Parathyroid adenoma (tissue), 2 donors: ENCODE measurements at regions not wholly inside any gene's neighbourhood (a gene's known extent, or its start where the extent isn't known, plus 50 kb on each side); places are given as distances from the start of the nearest gene placed in this dataset.

ENCODE experiments used
- H2AFZ ChIP-seq: fragments of 300-600 bp; sonication (generic); one replicate; pipeline ENCODE4 v1.7.0; 2017; ENCODE audit warnings: antibody characterized with exemption, mild to moderate bottlenecking
- H3K27ac ChIP-seq: fragments of 300-600 bp; sonication (generic); one replicate; pipeline ENCODE4 v1.7.0; 2017
- H3K27me3 ChIP-seq: fragments of 300-600 bp; sonication (generic); one replicate; pipeline ENCODE4 v1.7.0; 2017; ENCODE audit warnings: low read length; ENCODE audit not compliant: control insufficient read depth, insufficient read depth
- H3K36me3 ChIP-seq: fragments of 300-600 bp; sonication (generic); one replicate; pipeline ENCODE4 v1.7.0; 2017; ENCODE audit warnings: low read length; ENCODE audit not compliant: control insufficient read depth, insufficient read depth
- H3K4me1 ChIP-seq: fragments of 300-600 bp; sonication (generic); one replicate; pipeline ENCODE4 v1.7.0; 2017; ENCODE audit warnings: control low read depth
- H3K4me2 ChIP-seq: fragments of 300-600 bp; sonication (generic); one replicate; pipeline ENCODE4 v1.7.0; 2017; ENCODE audit warnings: low read length
- H3K4me3 ChIP-seq: fragments of 300-600 bp; sonication (generic); one replicate; pipeline ENCODE4 v1.7.0; 2017; ENCODE audit warnings: low read depth, low read length
- H3K79me2 ChIP-seq: fragments of 300-600 bp; sonication (generic); one replicate; pipeline ENCODE4 v1.7.0; 2017; ENCODE audit warnings: control low read depth
- H3K9ac ChIP-seq: fragments of 300-600 bp; sonication (generic); one replicate; pipeline ENCODE4 v1.7.0; 2017; ENCODE audit warnings: mild to moderate bottlenecking
- H3K9me3 ChIP-seq: fragments of 300-600 bp; sonication (generic); one replicate; pipeline ENCODE4 v1.7.0; 2017; ENCODE audit warnings: low read length; ENCODE audit not compliant: control insufficient read depth
- TF ChIP-seq, protein P1 (sequence below): fragments of 300-600 bp; sonication (generic); IDR thresholded peaks from one replicate; pipeline ENCODE4 v1.7.0; 2017; ENCODE audit warnings: antibody characterized with exemption, mild to moderate bottlenecking
- donor health status: primary hyperparathyroidism.

DNA sequence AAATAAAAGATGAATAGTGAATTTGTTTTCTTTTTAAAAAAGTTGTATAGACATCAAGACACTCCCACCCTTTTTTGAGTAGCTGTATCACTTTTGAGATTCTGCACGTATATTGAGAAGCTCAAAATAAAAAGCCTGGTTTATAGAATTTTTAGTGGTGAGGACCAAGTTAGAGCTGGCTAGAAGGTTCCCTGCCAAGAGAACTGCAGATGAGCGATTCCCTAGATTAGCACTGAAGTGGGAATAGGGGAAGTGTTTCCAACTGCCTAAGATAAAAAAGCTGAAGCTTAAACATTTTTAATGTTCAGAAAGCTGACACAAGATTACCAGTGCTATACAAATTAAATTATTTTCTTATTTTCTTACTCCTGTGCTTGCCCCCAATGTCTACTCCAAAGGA, 135.7 kb upstream of the TMEM229A start:
- TF ChIP-seq, protein P1, sequence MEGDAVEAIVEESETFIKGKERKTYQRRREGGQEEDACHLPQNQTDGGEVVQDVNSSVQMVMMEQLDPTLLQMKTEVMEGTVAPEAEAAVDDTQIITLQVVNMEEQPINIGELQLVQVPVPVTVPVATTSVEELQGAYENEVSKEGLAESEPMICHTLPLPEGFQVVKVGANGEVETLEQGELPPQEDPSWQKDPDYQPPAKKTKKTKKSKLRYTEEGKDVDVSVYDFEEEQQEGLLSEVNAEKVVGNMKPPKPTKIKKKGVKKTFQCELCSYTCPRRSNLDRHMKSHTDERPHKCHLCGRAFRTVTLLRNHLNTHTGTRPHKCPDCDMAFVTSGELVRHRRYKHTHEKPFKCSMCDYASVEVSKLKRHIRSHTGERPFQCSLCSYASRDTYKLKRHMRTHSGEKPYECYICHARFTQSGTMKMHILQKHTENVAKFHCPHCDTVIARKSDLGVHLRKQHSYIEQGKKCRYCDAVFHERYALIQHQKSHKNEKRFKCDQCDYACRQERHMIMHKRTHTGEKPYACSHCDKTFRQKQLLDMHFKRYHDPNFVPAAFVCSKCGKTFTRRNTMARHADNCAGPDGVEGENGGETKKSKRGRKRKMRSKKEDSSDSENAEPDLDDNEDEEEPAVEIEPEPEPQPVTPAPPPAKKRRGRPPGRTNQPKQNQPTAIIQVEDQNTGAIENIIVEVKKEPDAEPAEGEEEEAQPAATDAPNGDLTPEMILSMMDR, result no peak
- Histone ChIP-seq H3K4me1 (no peaks in the 10 kb centered on the region), H3K27me3 (no peaks in the 10 kb centered on the region), H3K9me3 (no peaks in the 10 kb centered on the region), H3K79me2 (no peaks in the 10 kb centered on the region), H2AFZ (no peak overlapping the region), H3K27ac (no peak overlapping the region), H3K4me2 (no peak overlapping the region), H3K36me3 (no peaks in the 10 kb centered on the region), H3K9ac (no peak overlapping the region), H3K4me3 (no peak overlapping the region)

DNA sequence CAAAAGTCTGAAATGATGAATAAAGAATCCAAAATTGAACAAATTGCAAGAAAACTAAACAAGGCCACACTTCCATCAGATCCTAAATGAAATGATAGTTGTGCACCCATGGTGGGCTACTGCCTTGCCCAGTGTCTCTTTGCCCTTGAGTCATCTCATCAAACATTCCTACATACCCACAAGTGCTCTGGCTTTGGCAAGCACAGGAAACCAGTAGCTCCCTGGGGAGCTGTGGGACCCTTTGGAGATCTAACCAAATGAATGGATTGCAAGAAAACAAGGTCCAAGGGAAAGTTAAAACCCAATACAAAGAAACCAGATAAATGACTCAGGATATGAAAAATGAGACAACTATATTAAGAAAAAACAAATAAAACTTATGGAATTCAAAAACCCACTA, 129.8 kb upstream of the TMEM229A start:
- Histone ChIP-seq H3K79me2 (no peaks in the 10 kb centered on the region), H3K4me1 (no peaks in the 10 kb centered on the region), H3K4me3 (no peak overlapping the region), H3K27ac (no peak overlapping the region), H3K9ac (no peak overlapping the region), H3K9me3 (no peaks in the 10 kb centered on the region), H2AFZ (no peak overlapping the region), H3K27me3 (no peaks in the 10 kb centered on the region), H3K36me3 (no peaks in the 10 kb centered on the region), H3K4me2 (no peak overlapping the region)
- TF ChIP-seq, protein P1, result no peak

DNA sequence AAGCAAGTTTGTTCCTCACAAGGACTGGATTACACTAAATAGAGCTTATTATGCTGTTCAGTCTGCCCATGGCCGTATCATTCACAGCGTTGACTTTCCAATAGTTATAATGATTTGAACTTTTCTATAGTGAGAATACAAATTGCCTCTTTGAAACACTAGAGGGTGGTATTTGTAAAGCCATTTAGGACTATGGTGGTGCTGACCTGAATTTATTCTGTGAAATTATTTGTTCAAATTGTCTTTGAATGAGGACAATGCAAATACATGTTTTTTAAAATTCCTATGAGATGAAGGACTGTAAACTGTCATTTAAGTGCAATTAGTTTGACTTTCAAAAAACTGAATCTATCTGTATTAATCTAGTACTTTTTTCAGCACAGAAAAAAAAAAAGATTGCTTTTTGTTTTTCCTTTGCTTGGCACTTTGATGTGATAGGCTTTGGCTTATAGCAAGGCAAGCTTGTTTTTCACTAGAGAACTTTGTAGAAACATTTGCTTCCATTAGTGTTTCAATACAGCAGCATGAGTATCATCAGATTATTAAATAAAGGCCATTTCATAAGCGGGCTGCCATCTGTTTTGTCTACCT, 122.7 kb upstream of the TMEM229A start:
- Histone ChIP-seq H3K4me1 (no peaks in the 10 kb centered on the region), H3K9ac (no peak overlapping the region), H3K4me2 (no peak overlapping the region), H3K27ac (no peak overlapping the region), H3K36me3 (no peaks in the 10 kb centered on the region), H3K4me3 (no peak overlapping the region), H3K27me3 (no peaks in the 10 kb centered on the region), H3K79me2 (no peaks in the 10 kb centered on the region), H3K9me3 (no peaks in the 10 kb centered on the region), H2AFZ (no peak overlapping the region)
- TF ChIP-seq, protein P1, result no peak

DNA sequence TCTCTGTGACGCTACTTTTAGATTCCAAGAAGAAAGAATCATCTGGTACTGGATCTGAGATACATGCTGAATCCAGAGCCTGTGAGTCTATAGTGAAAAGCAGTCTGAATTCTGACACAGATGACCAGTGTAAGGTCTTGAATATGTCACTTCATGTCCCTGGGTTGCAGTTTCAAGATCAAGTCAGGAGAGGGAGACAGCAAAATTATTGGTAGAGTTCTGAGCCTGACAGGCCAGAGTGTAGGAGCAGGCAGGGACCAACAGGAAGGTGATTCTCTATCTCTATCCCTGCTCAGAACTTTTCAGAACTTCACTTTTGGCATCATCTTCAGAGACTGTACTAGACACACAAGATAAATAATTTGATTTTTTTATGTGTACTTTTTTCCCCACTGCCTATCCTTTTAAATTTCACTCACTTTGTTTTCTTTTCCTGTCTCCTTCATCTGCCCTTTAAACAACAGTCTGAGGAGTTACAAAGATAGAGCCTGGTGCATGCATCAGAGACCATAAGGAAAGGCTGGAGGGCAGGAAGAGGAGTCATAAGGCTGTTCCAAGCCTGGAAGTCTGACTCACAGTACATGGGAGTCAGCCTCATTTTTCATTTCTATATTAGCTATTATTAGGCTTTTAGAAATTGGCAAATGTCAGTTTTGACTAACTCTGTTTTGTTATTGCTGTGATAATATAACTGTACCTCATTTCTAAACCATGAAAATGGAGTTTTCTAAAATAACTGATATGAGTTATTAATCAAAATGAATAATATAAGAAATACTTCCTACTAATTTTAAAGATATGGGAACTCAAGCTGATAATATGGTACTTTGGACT, 120.2 kb upstream of the TMEM229A start:
- Histone ChIP-seq H3K36me3 (no peaks in the 10 kb centered on the region), H3K79me2 (no peaks in the 10 kb centered on the region), H3K4me2 (no peak overlapping the region), H3K4me3 (no peak overlapping the region), H2AFZ (no peak overlapping the region), H3K9me3 (no peaks in the 10 kb centered on the region), H3K27ac (no peak overlapping the region), H3K4me1 (no peaks in the 10 kb centered on the region), H3K9ac (no peak overlapping the region), H3K27me3 (no peaks in the 10 kb centered on the region)
- TF ChIP-seq, protein P1, result no peak
